NT2/D1 (cell line): ENCODE measurements at regions not wholly inside any gene's neighbourhood (a gene's known extent, or its start where the extent isn't known, plus 50 kb on each side); places are given as distances from the start of the nearest gene placed in this dataset.

Experiments
- DNase-seq: peaks from one replicate; pipeline ENCODE4 v3.0.0-alpha.2; 2011; ENCODE audit warnings: low read depth, low spot score
- H3K27me3 ChIP-seq: 2 replicates; pipeline ENCODE4 v1.6.0; 2011; ENCODE audit warnings: mild to moderate bottlenecking; ENCODE audit not compliant: insufficient read length, insufficient read depth
- H3K36me3 ChIP-seq: 2 replicates; pipeline ENCODE4 v1.6.1; 2011; ENCODE audit warnings: mild to moderate bottlenecking, low read length, mixed read lengths; ENCODE audit not compliant: insufficient read depth, insufficient read length
- H3K4me1 ChIP-seq: 2 replicates; pipeline ENCODE4 v1.5.1; 2011; ENCODE audit not compliant: insufficient read depth, insufficient read length
- H3K4me3 ChIP-seq: 2 replicates; pipeline ENCODE4 v1.5.1; 2011; ENCODE audit warnings: low read depth; ENCODE audit not compliant: insufficient read length
- H3K9ac ChIP-seq: 2 replicates; pipeline ENCODE4 v1.6.0; 2011; ENCODE audit warnings: low read depth; ENCODE audit not compliant: insufficient read length
- H3K9me3 ChIP-seq: 2 replicates; pipeline ENCODE4 v1.5.1; 2011; ENCODE audit warnings: mild to moderate bottlenecking, low read length; ENCODE audit not compliant: insufficient read depth
- SUZ12 ChIP-seq: IDR thresholded peaks from 2 replicates; pipeline ENCODE4 v1.6.1; 2011; ENCODE audit not compliant: insufficient read length, insufficient read depth; ENCODE audit errors: extremely low read depth
- YY1 ChIP-seq: IDR thresholded peaks from 2 replicates; pipeline ENCODE4 v1.6.1; 2011; ENCODE audit not compliant: insufficient read length, insufficient read depth
- ZNF274 ChIP-seq: IDR thresholded peaks from 2 replicates; pipeline ENCODE4 v1.6.1; 2011; ENCODE audit warnings: mild to moderate bottlenecking, low read depth, low read length

DNA sequence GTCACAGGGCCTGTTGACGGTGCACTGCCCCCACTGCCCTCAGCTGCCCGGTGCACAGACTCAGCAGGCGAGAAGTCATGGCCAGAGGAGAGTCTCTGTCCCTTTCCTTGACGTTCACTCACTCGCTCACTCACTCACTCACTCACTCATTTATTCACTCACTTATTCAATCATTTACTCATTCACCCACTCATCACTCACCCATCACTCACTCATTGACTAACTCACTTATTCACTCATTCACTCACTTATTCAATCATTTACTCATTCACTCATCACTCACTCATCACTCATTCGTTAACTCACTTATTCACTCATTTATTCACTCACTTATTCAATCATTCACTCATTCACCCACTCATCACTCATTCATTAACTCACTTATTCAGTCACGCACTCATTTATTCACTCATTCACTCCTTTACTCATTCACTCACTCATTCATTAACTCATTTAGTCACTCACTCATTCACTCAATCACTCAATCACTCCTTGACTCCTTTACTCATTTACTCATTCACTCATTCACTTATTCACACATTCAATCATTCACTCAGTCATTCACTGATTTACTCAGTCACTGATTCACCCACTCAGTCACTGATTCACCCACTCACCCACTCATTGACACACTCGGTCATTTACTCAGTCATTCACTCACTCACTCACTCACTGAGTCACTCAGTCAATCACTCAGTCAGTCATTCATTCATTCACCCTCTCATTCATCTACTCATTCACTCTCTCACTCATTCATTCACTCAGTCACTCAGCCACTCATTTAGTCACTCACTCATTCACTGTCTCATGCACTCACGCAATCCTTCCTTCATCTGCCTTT lies 1193.5 kb downstream of the BRD1 start:
- H3K27me3 ChIP-seq, result no peaks in the 10 kb centered on the region
- H3K4me1 ChIP-seq, result peaks cover 18% of the 10 kb centered on the region
- DNase-seq, result no peak
- no peaks in the 10 kb centered on the region for H3K9me3 ChIP-seq
- H3K36me3 ChIP-seq, result no peaks in the 10 kb centered on the region
- TF ChIP-seq YY1 (no peak), SUZ12 (no peak), ZNF274 (no peak)
- H3K9ac ChIP-seq, result no peak overlapping the region
- no peak overlapping the region for H3K4me3 ChIP-seq

GRCh38 chr22:48632646-48633246 lies 1194.9 kb downstream of the BRD1 start:
- no peaks in the 10 kb centered on the region for H3K9me3 ChIP-seq
- no peaks in the 10 kb centered on the region for H3K36me3 ChIP-seq
- TF ChIP-seq YY1 (no peak), ZNF274 (no peak), SUZ12 (no peak)
- H3K27me3 ChIP-seq, result no peaks in the 10 kb centered on the region
- H3K9ac ChIP-seq, result no peak overlapping the region
- DNase-seq, result no peak
- H3K4me3 ChIP-seq, result no peak overlapping the region
- peaks cover 23% of the 10 kb centered on the region for H3K4me1 ChIP-seq

DNA sequence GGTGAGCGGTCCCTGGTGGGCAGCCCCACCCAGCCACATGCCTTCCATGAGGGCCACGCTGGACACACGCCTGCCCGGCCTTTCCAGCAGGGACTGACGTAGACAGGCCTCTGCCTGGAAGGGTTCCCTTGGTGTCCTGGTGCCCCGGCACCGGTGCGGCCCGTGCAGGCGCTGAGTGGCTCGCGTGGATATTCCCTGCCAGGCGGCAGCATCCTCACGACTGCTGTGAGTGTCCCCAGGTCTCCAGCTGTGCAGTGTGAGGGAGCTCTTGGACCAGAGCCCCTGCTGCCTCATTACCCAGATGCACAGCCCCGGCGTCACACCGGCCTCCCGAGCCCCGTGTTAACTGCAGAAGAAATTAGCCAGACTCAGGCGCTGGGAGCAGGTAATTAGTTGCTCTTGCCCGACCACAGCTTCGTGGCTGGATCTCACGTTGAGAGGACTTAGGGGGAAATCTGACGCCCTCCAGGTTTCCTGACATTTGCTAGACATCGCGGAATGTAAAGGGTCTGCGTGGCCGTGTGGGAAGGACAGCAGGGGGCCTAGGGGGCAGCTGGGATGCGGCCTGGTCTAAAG lies 1196.3 kb downstream of the BRD1 start:
- no peak for DNase-seq
- H3K4me3 ChIP-seq, result no peak overlapping the region
- no peak for TF ChIP-seq ZNF274
- TF ChIP-seq SUZ12, result no peak
- TF ChIP-seq YY1, result no peak
- no peaks in the 10 kb centered on the region for H3K27me3 ChIP-seq
- peaks cover 27% of the 10 kb centered on the region for H3K4me1 ChIP-seq
- H3K9ac ChIP-seq, result no peak overlapping the region
- H3K36me3 ChIP-seq, result no peaks in the 10 kb centered on the region
- H3K9me3 ChIP-seq, result no peaks in the 10 kb centered on the region

GRCh38 chr22:48630848-48631247 lies 1196.8 kb downstream of the BRD1 start:
- H3K4me1 ChIP-seq, result peaks cover 27% of the 10 kb centered on the region
- no peak for DNase-seq
- no peak overlapping the region for H3K4me3 ChIP-seq
- H3K9ac ChIP-seq, result no peak overlapping the region
- no peaks in the 10 kb centered on the region for H3K36me3 ChIP-seq
- TF ChIP-seq ZNF274, result no peak
- TF ChIP-seq YY1, result no peak
- no peak for TF ChIP-seq SUZ12
- no peaks in the 10 kb centered on the region for H3K9me3 ChIP-seq
- H3K27me3 ChIP-seq, result no peaks in the 10 kb centered on the region

DNA sequence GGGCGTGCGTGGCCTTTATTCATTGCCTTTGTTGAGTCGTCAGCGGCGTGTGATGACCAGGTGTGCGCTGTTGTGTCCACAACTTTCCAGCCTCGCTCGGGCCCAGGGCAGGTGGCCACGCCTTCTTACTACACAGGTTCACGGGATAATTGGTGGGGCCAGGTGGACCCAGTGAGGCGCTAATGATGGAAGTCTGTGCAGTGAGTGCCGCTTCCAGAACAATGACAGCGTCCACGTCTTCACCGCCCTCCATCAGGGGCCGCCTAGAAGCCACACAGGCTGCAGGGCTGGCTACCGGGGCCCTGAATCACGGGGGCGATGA lies 1197.3 kb downstream of the BRD1 start:
- DNase-seq, result no peak
- no peaks in the 10 kb centered on the region for H3K36me3 ChIP-seq
- no peak overlapping the region for H3K4me3 ChIP-seq
- no peak overlapping the region for H3K9ac ChIP-seq
- H3K27me3 ChIP-seq, result no peaks in the 10 kb centered on the region
- TF ChIP-seq SUZ12 (no peak), YY1 (no peak), ZNF274 (no peak)
- peaks cover 26% of the 10 kb centered on the region for H3K4me1 ChIP-seq
- H3K9me3 ChIP-seq, result no peaks in the 10 kb centered on the region

- no peaks in the 10 kb centered on the region for H3K36me3 ChIP-seq
- no peaks in the 10 kb centered on the region for H3K27me3 ChIP-seq
- no peak overlapping the region for H3K4me3 ChIP-seq
- H3K9ac ChIP-seq, result peak overlapping the region; percentile 32
- H3K9me3 ChIP-seq, result no peaks in the 10 kb centered on the region
- TF ChIP-seq YY1 (no peak), SUZ12 (no peak), ZNF274 (no peak)
- DNase-seq, result no peak
- peaks cover 23% of the 10 kb centered on the region for H3K4me1 ChIP-seq
Measured at GRCh38 chr22:48629631-48630432, 1197.8 kb downstream of the BRD1 start.
